GM23338 (cell line): ENCODE measurements at regions not wholly inside any gene's neighbourhood (a gene's known extent, or its start where the extent isn't known, plus 50 kb on each side); places are given as distances from the start of the nearest gene placed in this dataset.
A peak's percentile ranks its signal among the peaks of the same experiment; 100 is the strongest.

Source experiments
- ATAC-seq: fragments of 200-7000 bp; cut with Tn5 transposase; 3 replicates; pipeline ENCODE4 v1.9.1; 2020
- DNase-seq: peaks from one replicate; pipeline ENCODE4 v3.0.0-alpha.2; 2015; ENCODE audit warnings: low spot score
- H2AFZ ChIP-seq: fragments of 200-600 bp; sonication (generic); 2 replicates; pipeline ENCODE4 v1.8.0; 2016; ENCODE audit warnings: antibody characterized with exemption, mild to moderate bottlenecking, moderate library complexity
- H3F3A ChIP-seq: fragments of 200-600 bp; sonication (generic); replicated peaks from 2 replicates; pipeline ENCODE4 v1.8.0; 2017; ENCODE audit warnings: antibody characterized with exemption, mixed run types, low read depth
- H3K27ac ChIP-seq: fragments of 200-600 bp; sonication (generic); 2 replicates; pipeline ENCODE4 v1.6.1; 2016; ENCODE audit warnings: low read depth
- H3K27me3 ChIP-seq: fragments of 200-600 bp; sonication (generic); 2 replicates; pipeline ENCODE4 v1.8.0; 2016; ENCODE audit warnings: mild to moderate bottlenecking, mixed run types, moderate library complexity; ENCODE audit not compliant: insufficient read depth
- H3K36me3 ChIP-seq: fragments of 200-600 bp; sonication (generic); 2 replicates; pipeline ENCODE4 v1.8.0; 2016; ENCODE audit warnings: mild to moderate bottlenecking; ENCODE audit not compliant: insufficient read depth
- H3K4me1 ChIP-seq: fragments of 200-600 bp; sonication (generic); 2 replicates; pipeline ENCODE4 v1.8.0; 2016; ENCODE audit warnings: mild to moderate bottlenecking, moderate library complexity; ENCODE audit not compliant: insufficient read depth
- H3K4me2 ChIP-seq: fragments of 200-600 bp; sonication (generic); 2 replicates; pipeline ENCODE4 v1.7.1; 2017; ENCODE audit warnings: mixed run types
- H3K4me3 ChIP-seq: fragments of 200-600 bp; sonication (generic); 2 replicates; pipeline ENCODE4 v1.6.1; 2016; ENCODE audit warnings: mixed run types
- H3K79me2 ChIP-seq: fragments of 200-600 bp; sonication (generic); replicated peaks from 2 replicates; pipeline ENCODE4 v1.8.0; 2017; ENCODE audit warnings: mild to moderate bottlenecking; ENCODE audit not compliant: insufficient read depth
- H3K9me2 ChIP-seq: fragments of 200-600 bp; sonication (generic); 2 replicates; pipeline ENCODE4 v1.8.0; 2017; ENCODE audit not compliant: insufficient read depth
- H4K20me1 ChIP-seq: fragments of 200-600 bp; sonication (generic); replicated peaks from 2 replicates; pipeline ENCODE4 v1.8.0; 2017; ENCODE audit warnings: mild to moderate bottlenecking; ENCODE audit not compliant: insufficient read depth
- H3K27ac Mint-ChIP-seq: 2 replicates; pipeline ENCODE4 v1.8.0; 2020; ENCODE audit warnings: inconsistent platforms, mild to moderate bottlenecking, moderate library complexity, mixed read lengths
- H3K27me3 Mint-ChIP-seq: 3 replicates; pipeline ENCODE4 v1.8.0; 2022; ENCODE audit warnings: low read depth, mild to moderate bottlenecking, moderate library complexity, mixed read lengths, inconsistent platforms; ENCODE audit not compliant: insufficient read depth, poor library complexity
- H3K36me3 Mint-ChIP-seq: 3 replicates; pipeline ENCODE4 v1.8.0; 2021; ENCODE audit warnings: low read depth, mild to moderate bottlenecking, inconsistent platforms, moderate library complexity, mixed read lengths
- H3K4me1 Mint-ChIP-seq: 3 replicates; pipeline ENCODE4 v1.8.0; 2020; ENCODE audit warnings: mild to moderate bottlenecking, inconsistent platforms, mixed read lengths
- H3K4me3 Mint-ChIP-seq: 3 replicates; pipeline ENCODE4 v1.8.0; 2021; ENCODE audit warnings: moderate library complexity, mild to moderate bottlenecking, inconsistent platforms, mixed read lengths
- H3K9me3 Mint-ChIP-seq: 3 replicates; pipeline ENCODE4 v1.8.0; 2020; ENCODE audit warnings: moderate library complexity, mild to moderate bottlenecking, inconsistent platforms, mixed read lengths
- CREB1 ChIP-seq: fragments of 250-450 bp; sonication (Bioruptor Pico); IDR thresholded peaks from 2 replicates; pipeline ENCODE4 v1.5.0; 2020; ENCODE audit warnings: low read depth, mild to moderate bottlenecking, moderate library complexity
- CTCF ChIP-seq, 2 experiments: fragments of 200-600 bp in 1 of 2; sonication (generic) in 1 of 2; conservative IDR thresholded peaks; 2 replicates each; pipeline versions ENCODE4 v1.5.1 to v1.6.1; 2016 to 2017; ENCODE audit warnings: antibody characterized with exemption in 2 of 2, low read depth in 2 of 2, mild to moderate bottlenecking in 2 of 2, moderate library complexity in 1 of 2
- EZH2 ChIP-seq: fragments of 200-600 bp; sonication (generic); IDR thresholded peaks from one replicate; pipeline ENCODE4 v1.8.0; 2017; ENCODE audit warnings: antibody characterized with exemption, mild to moderate bottlenecking, low read depth; ENCODE audit not compliant: unreplicated experiment
- JUNB ChIP-seq: IDR thresholded peaks from one replicate; pipeline ENCODE4 v1.6.1; 2016; ENCODE audit warnings: antibody characterized with exemption; ENCODE audit not compliant: unreplicated experiment
- NANOG ChIP-seq: IDR thresholded peaks from 2 replicates; pipeline ENCODE4 v1.6.1; 2016; ENCODE audit warnings: antibody characterized with exemption, borderline replicate concordance
- REST ChIP-seq: IDR thresholded peaks from one replicate; pipeline ENCODE4 v1.6.1; 2018; ENCODE audit warnings: antibody characterized with exemption; ENCODE audit not compliant: unreplicated experiment
- STAT1 ChIP-seq: IDR thresholded peaks from one replicate; pipeline ENCODE4 v1.6.1; 2016; ENCODE audit warnings: antibody characterized with exemption; ENCODE audit not compliant: unreplicated experiment
- ZNF114 ChIP-seq: fragments of 250-450 bp; sonication (Bioruptor Pico); IDR thresholded peaks from 2 replicates; pipeline ENCODE4 v1.5.0; 2020; ENCODE audit warnings: mild to moderate bottlenecking, moderate library complexity

- Histone ChIP-seq H2AFZ (no peak overlapping the region), H3K79me2 (no peaks in the 10 kb centered on the region), H4K20me1 (no peaks in the 10 kb centered on the region), H3K27ac (no peak overlapping the region), H3K4me1 (no peaks in the 10 kb centered on the region), H3F3A (no peaks in the 10 kb centered on the region), H3K27me3 (peaks cover 100% of the 10 kb centered on the region), H3K9me2 (no peaks in the 10 kb centered on the region), H3K36me3 (no peaks in the 10 kb centered on the region), H3K4me3 (no peak overlapping the region), H3K4me2 (no peak overlapping the region)
- no peak overlapping the region for H3K27ac Mint-ChIP-seq
- no peak for DNase-seq
- TF ChIP-seq REST = no peak
- TF ChIP-seq JUNB = no peak
- TF ChIP-seq EZH2 = no peak
- TF ChIP-seq STAT1 = no peak
- no peak for TF ChIP-seq ZNF114 (CRISPR knock-in tag)
- TF ChIP-seq NANOG = no peak
- TF ChIP-seq CREB1 (CRISPR knock-in tag) = no peak
- ATAC-seq = no peak
- H3K27me3 Mint-ChIP-seq = peaks cover 79% of the 10 kb centered on the region
- no peaks in the 10 kb centered on the region for H3K36me3 Mint-ChIP-seq
- no peak overlapping the region for H3K4me3 Mint-ChIP-seq
- peaks cover 3% of the 10 kb centered on the region for H3K4me1 Mint-ChIP-seq
- peaks cover 8% of the 10 kb centered on the region; the same call in 2 of the 3 replicates for H3K9me3 Mint-ChIP-seq
These were observed 95.7 kb upstream of the VPREB1 start for GRCh38 chr22:22148905-22149304.

- Histone ChIP-seq H2AFZ (no peak overlapping the region), H3K4me3 (no peak overlapping the region), H3K27ac (no peak overlapping the region), H3F3A (no peaks in the 10 kb centered on the region), H4K20me1 (no peaks in the 10 kb centered on the region), H3K9me2 (no peaks in the 10 kb centered on the region), H3K79me2 (no peaks in the 10 kb centered on the region), H3K4me1 (peaks cover 22% of the 10 kb centered on the region; the same call in 1 of the 2 replicates), H3K27me3 (peaks cover 100% of the 10 kb centered on the region), H3K36me3 (no peaks in the 10 kb centered on the region), H3K4me2 (no peak overlapping the region)
- Mint-ChIP-seq H3K27ac (no peak overlapping the region), H3K4me1 (peaks cover 25% of the 10 kb centered on the region), H3K36me3 (no peaks in the 10 kb centered on the region), H3K27me3 (peaks cover 68% of the 10 kb centered on the region), H3K9me3 (peaks cover 4% of the 10 kb centered on the region; the same call in 1 of the 3 replicates), H3K4me3 (no peak overlapping the region)
- DNase-seq (peak; percentile 36), ATAC-seq (no peak)
- TF ChIP-seq CREB1 (CRISPR knock-in tag) (no peak), CTCF (conservative IDR thresholded peaks at IDR 0.05; ENCODE audit: low read depth in 2 of 2) (peak in 1 of 2 experiments; percentile 45; a peak in 2 of 4 replicates)
These were observed 99.7 kb upstream of the VPREB1 start for GRCh38 chr22:22144858-22145257.
